NB4 (cell line): ENCODE measurements at regions not wholly inside any gene's neighbourhood (a gene's known extent, or its start where the extent isn't known, plus 50 kb on each side); places are given as distances from the start of the nearest gene placed in this dataset.

Experiments used
- DNase-seq: peaks from one replicate; pipeline ENCODE4 v3.0.0; 2010; ENCODE audit warnings: low read depth
- H3K4me3 ChIP-seq: one replicate; pipeline ENCODE4 v1.5.1; 2011; ENCODE audit warnings: mild to moderate bottlenecking, low read depth, low read length, moderate library complexity
- CTCF ChIP-seq: IDR thresholded peaks from one replicate; pipeline ENCODE4 v1.5.1; 2012; ENCODE audit warnings: low read depth, low read length
- MAX ChIP-seq: IDR thresholded peaks from 2 replicates; pipeline ENCODE4 v1.6.1; 2011; ENCODE audit warnings: low read depth, low read length
- MYC ChIP-seq: IDR thresholded peaks from 2 replicates; pipeline ENCODE4 v1.6.1; 2011; ENCODE audit warnings: low read depth, low read length
- POLR2A ChIP-seq: IDR thresholded peaks from 2 replicates; pipeline ENCODE4 v1.6.1; 2011; ENCODE audit warnings: mild to moderate bottlenecking; ENCODE audit not compliant: insufficient read length; ENCODE audit errors: extremely low read depth

- no peak for DNase-seq
- TF ChIP-seq MYC (no peak), CTCF (no peak), POLR2A (no peak), MAX (no peak)
Measured at GRCh38 chr1:189821833-189822232, 655.8 kb downstream of the BRINP3 start.

GRCh38 chr1:189834813-189835212 lies 642.9 kb downstream of the BRINP3 start:
- TF ChIP-seq POLR2A = no peak
- no peak for TF ChIP-seq MYC
- TF ChIP-seq CTCF = no peak
- TF ChIP-seq MAX = no peak
- DNase-seq = no peak
- no peak overlapping the region for H3K4me3 ChIP-seq

More at GRCh38 chr1:189821833-189822232, 655.8 kb downstream of the BRINP3 start:
- H3K4me3 ChIP-seq = no peak overlapping the region

- H3K4me3 ChIP-seq = no peak overlapping the region
- TF ChIP-seq POLR2A (no peak), MYC (no peak), MAX (no peak), CTCF (no peak)
- DNase-seq = no peak
Measured at GRCh38 chr1:189847613-189848012, 630.1 kb downstream of the BRINP3 start.

- no peak overlapping the region for H3K4me3 ChIP-seq
- no peak for DNase-seq
- TF ChIP-seq CTCF = no peak
Measured at GRCh38 chr1:189851806-189852367, 625.8 kb downstream of the BRINP3 start.

- no peak overlapping the region for H3K4me3 ChIP-seq
- peak; percentile 49 for DNase-seq
- TF ChIP-seq CTCF (peak; percentile 75), MYC (no peak)
Measured at GRCh38 chr1:189859385-189859977, 618.2 kb downstream of the BRINP3 start.

GRCh38 chr1:189866606-189867005 lies 611.1 kb downstream of the BRINP3 start:
- DNase-seq = no peak
- no peak overlapping the region for H3K4me3 ChIP-seq
- TF ChIP-seq MYC = no peak
- TF ChIP-seq CTCF = no peak
- TF ChIP-seq POLR2A = no peak
- TF ChIP-seq MAX = no peak
